Neuronal stem cell (in vitro differentiated cells): ENCODE measurements at regions not wholly inside any gene's neighbourhood (a gene's known extent, or its start where the extent isn't known, plus 50 kb on each side); places are given as distances from the start of the nearest gene placed in this dataset.
"Not testable (repeated sequence)": the region's sequence is repeated elsewhere in the genome, so short reads cannot be mapped to it uniquely, and the experiment has no call there.

Experiments used
- DNase-seq: peaks from one replicate; pipeline ENCODE4 v3.0.0-alpha.2; 2013; ENCODE audit warnings: low spot score
- H2AFZ ChIP-seq: one replicate; pipeline ENCODE4 v1.6.1; 2013; ENCODE audit warnings: mild to moderate bottlenecking, low read length, inconsistent platforms
- H2AK5ac ChIP-seq: 2 replicates; pipeline ENCODE4 v1.6.1; 2013; ENCODE audit warnings: low read depth, mild to moderate bottlenecking, inconsistent platforms, low read length, moderate library complexity, mixed read lengths
- H2BK120ac ChIP-seq: 2 replicates; pipeline ENCODE4 v1.6.1; 2013; ENCODE audit warnings: low read depth, mild to moderate bottlenecking, inconsistent platforms, low read length, moderate library complexity, mixed read lengths
- H2BK12ac ChIP-seq: one replicate; pipeline ENCODE4 v1.6.1; 2013; ENCODE audit warnings: low read length, inconsistent platforms
- H2BK15ac ChIP-seq: 2 replicates; pipeline ENCODE4 v1.6.1; 2013; ENCODE audit warnings: mild to moderate bottlenecking, low read length, inconsistent platforms, mixed read lengths
- H2BK5ac ChIP-seq: one replicate; pipeline ENCODE4 v1.6.1; 2013; ENCODE audit warnings: inconsistent platforms, mild to moderate bottlenecking, low read length, moderate library complexity
- H3K14ac ChIP-seq: one replicate; pipeline ENCODE4 v1.6.1; 2013; ENCODE audit warnings: low read length, inconsistent platforms
- H3K18ac ChIP-seq: 2 replicates; pipeline ENCODE4 v1.6.1; 2013; ENCODE audit warnings: low read length, inconsistent platforms
- H3K23ac ChIP-seq: 2 replicates; pipeline ENCODE4 v1.6.1; 2013; ENCODE audit warnings: low read depth, mild to moderate bottlenecking, mixed read lengths, low read length, inconsistent platforms; ENCODE audit not compliant: poor library complexity
- H3K27ac ChIP-seq: replicated peaks from 3 replicates; pipeline ENCODE4 v1.5.1; 2013; ENCODE audit warnings: low read length, inconsistent platforms
- H3K27me3 ChIP-seq, 3 experiments: 2 replicates each; pipeline ENCODE4 v1.6.1; 2013; ENCODE audit warnings: low read length in 3 of 3, mild to moderate bottlenecking in 2 of 3, inconsistent platforms in 1 of 3, low read depth in 1 of 3, mixed read lengths in 1 of 3, moderate library complexity in 1 of 3; ENCODE audit not compliant: control insufficient read depth in 3 of 3, insufficient read depth in 3 of 3
- H3K36me3 ChIP-seq, 2 donors: replicated peaks in 1 of 2; 2 replicates each; pipeline ENCODE4 v1.6.1; 2013; ENCODE audit warnings: low read length in 2 of 2; ENCODE audit not compliant: control insufficient read depth in 2 of 2, insufficient read depth in 2 of 2
- H3K4ac ChIP-seq: 2 replicates; pipeline ENCODE4 v1.6.1; 2013; ENCODE audit warnings: inconsistent platforms, mild to moderate bottlenecking, low read length, moderate library complexity
- H3K4me1 ChIP-seq, 2 donors: 1 replicate in 1 of 2; 2 replicates in 1 of 2; pipeline ENCODE4 v1.6.1; 2013; ENCODE audit warnings: low read length in 2 of 2, low read depth in 1 of 2; ENCODE audit not compliant: control insufficient read depth in 2 of 2, insufficient read depth in 1 of 2
- H3K4me2 ChIP-seq: one replicate; pipeline ENCODE4 v1.6.1; 2013; ENCODE audit warnings: mild to moderate bottlenecking, low read length, inconsistent platforms; ENCODE audit not compliant: insufficient read depth, poor library complexity, severe bottlenecking
- H3K4me3 ChIP-seq, 2 donors: 2 replicates each; pipeline ENCODE4 v1.5.1; 2013; ENCODE audit warnings: low read length in 2 of 2, mild to moderate bottlenecking in 2 of 2, inconsistent platforms in 1 of 2, moderate library complexity in 1 of 2
- H3K79me1 ChIP-seq: one replicate; pipeline ENCODE4 v1.6.1; 2013; ENCODE audit warnings: low read depth, mild to moderate bottlenecking, inconsistent platforms, low read length, moderate library complexity
- H3K9ac ChIP-seq: one replicate; pipeline ENCODE4 v1.6.1; 2013; ENCODE audit warnings: mild to moderate bottlenecking, low read depth, low read length, inconsistent platforms; ENCODE audit not compliant: poor library complexity
- H3K9me3 ChIP-seq, 2 donors: replicated peaks in 1 of 2; 2 replicates each; pipeline versions ENCODE3 to v1.6.1; 2013; ENCODE audit warnings: low read length in 2 of 2, mild to moderate bottlenecking in 2 of 2, inconsistent platforms in 1 of 2, low read depth in 1 of 2, mixed read lengths in 1 of 2, moderate library complexity in 1 of 2; ENCODE audit not compliant: control insufficient read depth in 2 of 2, insufficient read depth in 1 of 2
- H4K8ac ChIP-seq: one replicate; pipeline ENCODE4 v1.6.1; 2013; ENCODE audit warnings: low read depth, mild to moderate bottlenecking, inconsistent platforms, low read length, moderate library complexity
- H4K91ac ChIP-seq: one replicate; pipeline ENCODE4 v1.6.1; 2013; ENCODE audit warnings: low read length, low read depth, mild to moderate bottlenecking, inconsistent platforms; ENCODE audit not compliant: poor library complexity
- WGBS, 2 donors: extraction: QIAGEN DNeasy Blood & Tissue Kit; methylation state at CpG; one replicate each; pipeline ENCODE4 v1.1.7; 2013; ENCODE audit warnings: missing lambda C conversion rate in 2 of 2, mixed read lengths in 1 of 2; ENCODE audit not compliant: insufficient read length in 2 of 2, insufficient replicate concordance in 1 of 2; ENCODE audit errors: extremely low coverage in 2 of 2; 5-methylcytosine and 5-hydroxymethylcytosine counted together

DNA sequence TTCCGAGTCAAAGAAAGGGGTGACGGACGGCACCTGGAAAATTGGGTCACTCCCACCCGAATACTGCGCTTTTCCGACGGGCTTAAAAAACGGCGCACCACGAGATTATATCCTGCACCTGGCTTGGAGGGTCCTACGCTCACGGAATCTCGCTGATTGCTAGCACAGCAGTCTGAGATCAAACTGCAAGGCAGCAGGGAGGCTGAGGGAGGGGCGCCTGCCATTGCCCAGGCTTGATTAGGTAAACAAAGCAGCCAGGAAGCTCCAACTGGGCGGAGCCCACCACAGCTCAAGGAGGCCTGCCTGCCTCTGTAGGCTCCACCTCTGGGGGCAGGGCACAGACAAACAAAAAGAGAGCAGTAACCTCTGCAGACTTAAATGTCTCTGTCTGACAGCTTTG is 663.1 kb downstream of the CPS1 start:
- H3K14ac ChIP-seq, H3K9me3 ChIP-seq, H3K4ac ChIP-seq, H3K18ac ChIP-seq, H2BK12ac ChIP-seq, H2AFZ ChIP-seq, H4K91ac ChIP-seq, H2BK120ac ChIP-seq, H3K9ac ChIP-seq, H3K27me3 ChIP-seq, H3K79me1 ChIP-seq, H3K23ac ChIP-seq, H3K4me2 ChIP-seq, H3K27ac ChIP-seq, H3K4me1 ChIP-seq, H3K4me3 ChIP-seq, H2BK15ac ChIP-seq, DNase-seq, H2BK5ac ChIP-seq, H2AK5ac ChIP-seq, H4K8ac ChIP-seq, H3K36me3 ChIP-seq: not testable (repeated sequence)
- no CpG with 5 or more reads among the region's 15 CpGs for WGBS, 2 donors

DNA sequence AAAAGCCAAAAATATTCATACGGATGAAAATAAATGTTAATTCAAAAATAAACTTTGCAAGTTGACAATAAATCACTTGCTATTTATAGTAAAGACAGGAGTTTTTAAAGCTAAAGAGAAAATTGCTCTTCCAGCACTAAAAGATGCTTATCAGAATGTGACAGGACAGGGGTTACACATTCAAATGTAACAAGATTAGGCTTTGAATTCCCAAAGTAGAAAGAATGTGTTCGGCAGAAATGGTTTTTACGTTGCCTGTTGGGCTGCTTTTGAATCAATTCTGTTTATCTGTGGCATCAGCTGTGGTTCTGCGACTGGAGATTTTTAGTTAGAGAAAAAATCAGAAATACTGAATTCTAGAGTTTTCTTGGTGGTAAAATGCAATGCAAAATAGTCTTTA is 669.4 kb downstream of the CPS1 start:
- no peak overlapping the region for H2BK5ac ChIP-seq
- no peaks in the 10 kb centered on the region for H3K79me1 ChIP-seq
- no peak overlapping the region for H3K9ac ChIP-seq
- H2AFZ ChIP-seq = no peak overlapping the region
- no peaks in the 10 kb centered on the region for H3K4me1 ChIP-seq
- H3K4me2 ChIP-seq = no peak overlapping the region
- DNase-seq = no peak
- H3K23ac ChIP-seq = no peak overlapping the region
- no peak overlapping the region for H2AK5ac ChIP-seq
- H2BK15ac ChIP-seq = no peak overlapping the region
- H3K27ac ChIP-seq = no peak overlapping the region
- H2BK12ac ChIP-seq = no peak overlapping the region
- H3K36me3 ChIP-seq = no peaks in the 10 kb centered on the region
- no CpG with 5 or more reads among the region's 4 CpGs for WGBS, 2 donors
- no peak overlapping the region for H3K4me3 ChIP-seq
- H3K9me3 ChIP-seq = no peaks in the 10 kb centered on the region
- H2BK120ac ChIP-seq = no peak overlapping the region
- no peak overlapping the region for H4K91ac ChIP-seq
- no peak overlapping the region for H3K18ac ChIP-seq
- H4K8ac ChIP-seq = no peak overlapping the region
- no peaks in the 10 kb centered on the region for H3K27me3 ChIP-seq
- no peak overlapping the region for H3K14ac ChIP-seq
- H3K4ac ChIP-seq = no peak overlapping the region

DNA sequence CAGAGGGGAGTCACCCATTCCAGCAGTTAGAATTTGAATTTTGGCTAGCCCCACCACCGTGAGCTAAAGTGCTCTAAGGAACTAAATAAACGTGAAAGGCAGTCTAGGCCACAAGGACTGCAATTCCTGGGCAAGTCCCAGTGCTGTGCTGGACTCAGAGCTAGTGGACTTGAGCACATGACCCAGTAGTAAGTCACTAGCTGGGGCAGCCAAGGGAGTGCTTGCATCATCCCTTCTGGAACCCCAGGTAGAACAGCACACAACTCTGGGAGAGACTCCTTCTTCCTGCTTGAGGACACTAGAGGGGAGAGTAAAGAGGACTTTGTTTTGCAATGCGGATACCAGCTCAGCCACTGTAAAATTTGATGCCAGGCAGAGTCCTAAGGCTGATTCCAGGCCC is 672.2 kb downstream of the CPS1 start:
- Histone ChIP-seq H3K4me2 (no peak overlapping the region), H3K27ac (no peak overlapping the region), H2BK15ac (no peak overlapping the region), H2BK5ac (no peak overlapping the region), H3K36me3 (no peaks in the 10 kb centered on the region), H3K27me3 (no peaks in the 10 kb centered on the region), H3K4ac (no peak overlapping the region), H3K4me3 (no peak overlapping the region), H2BK120ac (no peak overlapping the region), H3K9me3 (no peaks in the 10 kb centered on the region), H3K18ac (no peak overlapping the region), H2AK5ac (no peak overlapping the region), H3K14ac (no peak overlapping the region), H2AFZ (no peak overlapping the region), H3K79me1 (no peaks in the 10 kb centered on the region), H2BK12ac (no peak overlapping the region), H3K23ac (no peak overlapping the region), H3K4me1 (no peaks in the 10 kb centered on the region), H4K8ac (no peak overlapping the region), H4K91ac (no peak overlapping the region), H3K9ac (no peak overlapping the region)
- no CpG with 5 or more reads among the region's 3 CpGs for WGBS, 2 donors
- DNase-seq = no peak

DNA sequence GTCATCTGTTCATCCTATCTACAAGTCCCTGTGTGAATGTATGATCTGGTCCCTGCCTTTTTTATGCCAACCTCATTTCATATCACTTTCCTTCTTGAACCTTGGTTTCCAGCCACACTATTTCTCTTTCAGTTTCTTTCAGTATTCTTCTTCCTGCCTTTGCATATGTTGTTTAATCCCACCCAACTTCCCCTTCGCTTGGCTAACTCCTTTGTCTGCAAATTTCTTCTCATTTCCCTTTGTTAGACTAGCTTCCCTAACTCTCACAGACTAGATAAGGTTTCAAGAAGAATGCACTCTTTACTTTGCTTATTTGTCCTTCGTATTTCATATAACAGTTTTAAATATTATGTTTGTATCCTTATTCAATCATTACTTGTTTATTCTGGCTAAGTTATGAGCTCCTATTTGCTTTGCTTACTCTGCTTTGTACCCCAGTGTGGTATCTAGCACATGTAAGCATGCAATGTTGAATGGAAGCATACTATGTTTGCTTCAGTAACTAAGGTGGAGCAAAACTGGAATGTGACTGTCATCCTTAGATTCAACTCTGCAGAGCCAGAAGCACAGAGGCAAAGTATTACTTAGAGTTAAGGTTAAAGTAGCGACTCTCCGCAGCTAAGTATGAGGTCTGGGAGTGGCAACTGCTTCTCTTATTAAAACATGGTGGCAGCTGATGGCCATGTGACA is 681.3 kb downstream of the CPS1 start:
- Histone ChIP-seq H3K36me3 (no peaks in the 10 kb centered on the region), H2BK120ac (no peak overlapping the region), H3K79me1 (no peaks in the 10 kb centered on the region), H3K4me2 (no peak overlapping the region), H2BK15ac (no peak overlapping the region), H3K4ac (no peak overlapping the region), H3K9ac (no peak overlapping the region), H3K27ac (peak overlapping the region; percentile 26), H3K14ac (no peak overlapping the region), H2BK5ac (no peak overlapping the region), H4K91ac (no peak overlapping the region), H3K4me1 (peaks cover 0 to 3% of the 10 kb centered on the region in 2 donors), H3K27me3 (no peaks in the 10 kb centered on the region), H3K18ac (no peak overlapping the region), H2AK5ac (no peak overlapping the region), H2BK12ac (no peak overlapping the region), H3K4me3 (no peak overlapping the region), H3K23ac (no peak overlapping the region), H4K8ac (no peak overlapping the region), H3K9me3 (peaks cover 0 to 4% of the 10 kb centered on the region in 2 donors), H2AFZ (peak overlapping the region; percentile 71)
- no peak for DNase-seq
- WGBS, 2 donors = no CpG with 5 or more reads among the region's 4 CpGs
